Activated CD4-positive, alpha-beta T cell treated with anti-CD3 and anti-CD28 coated beads, Interleukin-2, amount 50 U/mL, for 24 hours (primary cell): ENCODE measurements at regions not wholly inside any gene's neighbourhood (a gene's known extent, or its start where the extent isn't known, plus 50 kb on each side); places are given as distances from the start of the nearest gene placed in this dataset.

ENCODE experiments used
- DNase-seq, 2 donors: peaks; one replicate each; pipeline ENCODE4 v3.0.0-alpha.2; 2020; ENCODE audit warnings: low read depth in 1 of 2, low spot score in 1 of 2

- DNase-seq = no peak
These were observed 233.8 kb upstream of the FBXL7 start for GRCh38 chr5:15266229-15266628.

GRCh38 chr5:15263942-15264341 lies 236.0 kb upstream of the FBXL7 start:
- no peak for DNase-seq

GRCh38 chr5:15263406-15263805 lies 236.6 kb upstream of the FBXL7 start:
- DNase-seq = no peak

GRCh38 chr5:15261269-15261995 lies 238.5 kb upstream of the FBXL7 start:
- no peak for DNase-seq

- no peak for DNase-seq
These were observed 239.4 kb upstream of the FBXL7 start for GRCh38 chr5:15260356-15261268.

- no peak for DNase-seq
These were observed 243.5 kb upstream of the FBXL7 start for GRCh38 chr5:15256485-15256884.

- no peak for DNase-seq
These were observed 244.4 kb upstream of the FBXL7 start for GRCh38 chr5:15255576-15255975.

GRCh38 chr5:15254607-15255006 lies 245.4 kb upstream of the FBXL7 start:
- DNase-seq = no peak

GRCh38 chr5:15252331-15252730 lies 247.6 kb upstream of the FBXL7 start:
- DNase-seq = no peak

GRCh38 chr5:15249152-15249551 lies 250.8 kb upstream of the FBXL7 start:
- no peak for DNase-seq

- DNase-seq = no peak
These were observed 251.2 kb upstream of the FBXL7 start for GRCh38 chr5:15248731-15249130.

GRCh38 chr5:15245913-15246312 lies 254.1 kb upstream of the FBXL7 start:
- no peak for DNase-seq

GRCh38 chr5:15243301-15244020 lies 256.5 kb upstream of the FBXL7 start:
- DNase-seq = no peak

- DNase-seq = no peak
These were observed 258.7 kb upstream of the FBXL7 start for GRCh38 chr5:15241216-15241821.

GRCh38 chr5:15238006-15238405 lies 262.0 kb upstream of the FBXL7 start:
- no peak for DNase-seq

GRCh38 chr5:15236911-15237508 lies 263.0 kb upstream of the FBXL7 start:
- no peak for DNase-seq

GRCh38 chr5:15234911-15235310 lies 265.1 kb upstream of the FBXL7 start:
- no peak for DNase-seq

GRCh38 chr5:15234366-15234765 lies 265.6 kb upstream of the FBXL7 start:
- DNase-seq = no peak

- DNase-seq = no peak
These were observed 266.4 kb upstream of the FBXL7 start for GRCh38 chr5:15233566-15233965.

- no peak for DNase-seq
These were observed 277.8 kb upstream of the FBXL7 start for GRCh38 chr5:15222156-15222555.

GRCh38 chr5:15220642-15221173 lies 279.3 kb upstream of the FBXL7 start:
- no peak for DNase-seq
